ENCODE measurements at regions not wholly inside any gene's neighbourhood (a gene's known extent, or its start where the extent isn't known, plus 50 kb on each side); places are given as distances from the start of the nearest gene placed in this dataset.

GRCh38 chr7:46162609-46163008 is 241.5 kb upstream of the IGFBP3 start:
- no peak overlapping the region for H3K4me3 Mint-ChIP-seq
- H3K36me3 Mint-ChIP-seq = no peaks in the 10 kb centered on the region
- H3K27ac Mint-ChIP-seq = no peak overlapping the region
- TF ChIP-seq CTCF (conservative IDR thresholded peaks at IDR 0.05) = no peak
- DNase-seq (ENCODE audit: extremely low spot score, unreplicated experiment) = no peak
- H3K4me1 Mint-ChIP-seq (ENCODE audit: unreplicated experiment) = no peaks in the 10 kb centered on the region
- no peaks in the 10 kb centered on the region for H3K9me3 Mint-ChIP-seq
- peaks cover 3% of the 10 kb centered on the region for H3K27me3 Mint-ChIP-seq

- DNase-seq (ENCODE audit: extremely low spot score, unreplicated experiment) = no peak
- peak overlapping the region; percentile 45 for H3K27ac Mint-ChIP-seq
- no peaks in the 10 kb centered on the region for H3K9me3 Mint-ChIP-seq
- H3K4me1 Mint-ChIP-seq (ENCODE audit: unreplicated experiment) = no peaks in the 10 kb centered on the region
- no peak overlapping the region for H3K4me3 Mint-ChIP-seq
- no peak for TF ChIP-seq CTCF (conservative IDR thresholded peaks at IDR 0.05)
- no peaks in the 10 kb centered on the region for H3K36me3 Mint-ChIP-seq
- no peaks in the 10 kb centered on the region for H3K27me3 Mint-ChIP-seq
Observed at GRCh38 chr7:46160861-46161260, 239.8 kb upstream of the IGFBP3 start.

GRCh38 chr7:46157931-46158330 is 236.9 kb upstream of the IGFBP3 start:
- Mint-ChIP-seq H3K36me3 (no peaks in the 10 kb centered on the region), H3K4me1 (ENCODE audit: unreplicated experiment) (no peaks in the 10 kb centered on the region), H3K4me3 (no peak overlapping the region), H3K9me3 (no peaks in the 10 kb centered on the region), H3K27me3 (no peaks in the 10 kb centered on the region), H3K27ac (no peak overlapping the region)
- no peak for DNase-seq (ENCODE audit: extremely low spot score, unreplicated experiment)
- no peak for TF ChIP-seq CTCF (conservative IDR thresholded peaks at IDR 0.05)

- TF ChIP-seq CTCF (conservative IDR thresholded peaks at IDR 0.05) = no peak
- H3K36me3 Mint-ChIP-seq = no peaks in the 10 kb centered on the region
- no peaks in the 10 kb centered on the region for H3K4me1 Mint-ChIP-seq (ENCODE audit: unreplicated experiment)
- no peaks in the 10 kb centered on the region for H3K9me3 Mint-ChIP-seq
- no peak overlapping the region for H3K4me3 Mint-ChIP-seq
- no peak overlapping the region for H3K27ac Mint-ChIP-seq
- DNase-seq (ENCODE audit: extremely low spot score, unreplicated experiment) = no peak
- no peaks in the 10 kb centered on the region for H3K27me3 Mint-ChIP-seq
Observed at GRCh38 chr7:46157404-46157803, 236.3 kb upstream of the IGFBP3 start.

GRCh38 chr7:46156853-46157252 is 235.8 kb upstream of the IGFBP3 start:
- no peak for TF ChIP-seq CTCF (conservative IDR thresholded peaks at IDR 0.05)
- Mint-ChIP-seq H3K9me3 (no peaks in the 10 kb centered on the region), H3K4me3 (no peak overlapping the region), H3K4me1 (ENCODE audit: unreplicated experiment) (no peaks in the 10 kb centered on the region), H3K27me3 (no peaks in the 10 kb centered on the region), H3K27ac (peak overlapping the region; percentile 46), H3K36me3 (no peaks in the 10 kb centered on the region)
- no peak for DNase-seq (ENCODE audit: extremely low spot score, unreplicated experiment)

- H3K4me1 Mint-ChIP-seq (ENCODE audit: unreplicated experiment) = no peaks in the 10 kb centered on the region
- DNase-seq (ENCODE audit: extremely low spot score, unreplicated experiment) = no peak
- H3K27ac Mint-ChIP-seq = no peak overlapping the region
- no peaks in the 10 kb centered on the region for H3K27me3 Mint-ChIP-seq
- H3K4me3 Mint-ChIP-seq = no peak overlapping the region
- no peaks in the 10 kb centered on the region for H3K9me3 Mint-ChIP-seq
- no peaks in the 10 kb centered on the region for H3K36me3 Mint-ChIP-seq
- TF ChIP-seq CTCF (conservative IDR thresholded peaks at IDR 0.05) = no peak
Observed at GRCh38 chr7:46156086-46156485, 235.0 kb upstream of the IGFBP3 start.
